HCT116 (cell line): ENCODE measurements at regions not wholly inside any gene's neighbourhood (a gene's known extent, or its start where the extent isn't known, plus 50 kb on each side); places are given as distances from the start of the nearest gene placed in this dataset.
"Not testable (repeated sequence)": the region's sequence is repeated elsewhere in the genome, so short reads cannot be mapped to it uniquely, and the experiment has no call there.

Experiments used
- CBX3 ChIP-seq: IDR thresholded peaks from 2 replicates; pipeline ENCODE4 v1.6.1; 2012; ENCODE audit warnings: low read depth
- EZH2 ChIP-seq: fragments of 200-600 bp; sonication (generic); IDR thresholded peaks from 2 replicates; pipeline ENCODE4 v1.6.1; 2017; ENCODE audit warnings: antibody characterized with exemption, mixed run types
- POLR2A ChIP-seq: IDR thresholded peaks from 2 replicates; pipeline ENCODE4 v1.7.0; 2011; ENCODE audit warnings: borderline replicate concordance; ENCODE audit not compliant: insufficient read depth, insufficient read length; ENCODE audit errors: extremely low read depth
- RAD21 ChIP-seq: IDR thresholded peaks from 2 replicates; pipeline ENCODE4 v1.6.1; 2012; ENCODE audit warnings: low read depth, mild to moderate bottlenecking
- SP1 ChIP-seq: IDR thresholded peaks from 2 replicates; pipeline ENCODE4 v1.6.1; 2012; ENCODE audit warnings: low read depth
- YY1 ChIP-seq: IDR thresholded peaks from 2 replicates; pipeline ENCODE4 v1.6.1; 2011; ENCODE audit warnings: low read length, low read depth, moderate library complexity, mild to moderate bottlenecking; ENCODE audit not compliant: insufficient replicate concordance; ENCODE audit errors: extremely low read depth
- ZNF274 ChIP-seq: fragments of 200-500 bp; sonication (Bioruptor generic); IDR thresholded peaks from 2 replicates; pipeline ENCODE4 v1.6.1; 2014; ENCODE audit warnings: mild to moderate bottlenecking, low read depth, low read length, inconsistent platforms
- TF ChIP-seq, protein P1 (sequence below), 3 experiments: fragments of 200-600 bp in 1 of 3; sonication (generic) in 1 of 3; IDR thresholded peaks in 2 of 3; conservative IDR thresholded peaks in 1 of 3; 2 replicates each; pipeline ENCODE4 v1.5.1; 2012 to 2017; ENCODE audit warnings: low read depth in 2 of 3, low read length in 2 of 3, antibody characterized with exemption in 1 of 3, borderline replicate concordance in 1 of 3, control low read depth in 1 of 3, mild to moderate bottlenecking in 1 of 3, mixed read lengths in 1 of 3, mixed run types in 1 of 3, moderate library complexity in 1 of 3; ENCODE audit not compliant: insufficient read depth in 1 of 3

DNA sequence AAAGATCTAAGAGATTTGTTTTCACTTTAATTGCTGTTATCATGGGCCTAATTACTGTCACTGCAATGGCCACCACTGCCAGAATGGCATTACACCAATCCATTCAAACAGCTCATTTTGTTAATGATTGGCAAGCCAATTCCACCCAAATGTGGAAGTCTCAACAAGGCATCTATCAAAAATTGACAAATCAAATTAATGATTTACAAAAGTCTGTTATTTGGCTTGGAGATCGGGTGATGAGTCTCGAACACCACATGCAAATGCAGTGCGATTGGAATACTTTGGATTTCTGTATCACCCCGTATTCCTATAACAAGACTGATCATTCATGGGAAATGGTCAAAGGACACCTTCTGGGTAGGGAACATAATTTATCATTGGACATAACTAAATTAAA lies 568.7 kb upstream of the PTGER4 start:
- TF ChIP-seq, protein P1, sequence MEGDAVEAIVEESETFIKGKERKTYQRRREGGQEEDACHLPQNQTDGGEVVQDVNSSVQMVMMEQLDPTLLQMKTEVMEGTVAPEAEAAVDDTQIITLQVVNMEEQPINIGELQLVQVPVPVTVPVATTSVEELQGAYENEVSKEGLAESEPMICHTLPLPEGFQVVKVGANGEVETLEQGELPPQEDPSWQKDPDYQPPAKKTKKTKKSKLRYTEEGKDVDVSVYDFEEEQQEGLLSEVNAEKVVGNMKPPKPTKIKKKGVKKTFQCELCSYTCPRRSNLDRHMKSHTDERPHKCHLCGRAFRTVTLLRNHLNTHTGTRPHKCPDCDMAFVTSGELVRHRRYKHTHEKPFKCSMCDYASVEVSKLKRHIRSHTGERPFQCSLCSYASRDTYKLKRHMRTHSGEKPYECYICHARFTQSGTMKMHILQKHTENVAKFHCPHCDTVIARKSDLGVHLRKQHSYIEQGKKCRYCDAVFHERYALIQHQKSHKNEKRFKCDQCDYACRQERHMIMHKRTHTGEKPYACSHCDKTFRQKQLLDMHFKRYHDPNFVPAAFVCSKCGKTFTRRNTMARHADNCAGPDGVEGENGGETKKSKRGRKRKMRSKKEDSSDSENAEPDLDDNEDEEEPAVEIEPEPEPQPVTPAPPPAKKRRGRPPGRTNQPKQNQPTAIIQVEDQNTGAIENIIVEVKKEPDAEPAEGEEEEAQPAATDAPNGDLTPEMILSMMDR (IDR thresholded peaks at IDR 0.05 in 2 of 3, conservative IDR thresholded peaks at IDR 0.05 in 1 of 3; ENCODE audit: borderline replicate concordance in 1 of 3, insufficient read depth in 1 of 3, low read depth in 2 of 3, low read length in 2 of 3): not testable (repeated sequence)
- TF ChIP-seq CBX3, EZH2, POLR2A, ZNF274, RAD21, YY1, SP1: not testable (repeated sequence)
